ENCODE measurements at regions not wholly inside any gene's neighbourhood (a gene's known extent, or its start where the extent isn't known, plus 50 kb on each side); places are given as distances from the start of the nearest gene placed in this dataset.

GRCh38 chr17:74088285-74088933 lies 115.1 kb upstream of the RPL38 start:
- no peaks in the 10 kb centered on the region for H3K4me1 ChIP-seq
- H3K36me3 ChIP-seq: no peaks in the 10 kb centered on the region
- peaks cover 11% of the 10 kb centered on the region for H3K27me3 ChIP-seq
- H3K27ac ChIP-seq: no peak overlapping the region
- no peak overlapping the region for H3K4me3 ChIP-seq
- peaks cover 6% of the 10 kb centered on the region; the same call in 1 of the 2 replicates for H3K9me3 ChIP-seq (replicated peaks)
- DNase-seq: no peak

DNA sequence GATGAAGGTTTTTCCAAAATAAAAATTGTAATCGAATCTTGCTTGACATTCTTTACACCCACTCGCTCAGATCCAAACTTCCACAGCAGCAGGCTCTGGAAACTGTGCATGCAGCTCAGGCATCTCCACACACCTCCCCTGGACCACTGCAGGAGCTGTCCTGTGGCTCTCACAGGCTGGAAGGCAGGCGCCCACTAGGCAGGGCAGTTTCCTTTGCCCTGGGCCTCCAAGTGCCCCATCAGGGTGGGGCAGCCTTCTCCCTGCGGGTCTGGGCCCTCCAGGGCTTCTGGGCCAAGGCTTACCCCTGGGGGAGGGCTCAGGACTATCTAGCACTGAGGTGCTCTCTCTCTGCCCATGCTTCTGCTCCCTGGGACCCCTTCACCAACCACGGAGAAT lies 114.5 kb upstream of the RPL38 start:
- Histone ChIP-seq H3K4me1 (no peaks in the 10 kb centered on the region), H3K36me3 (no peaks in the 10 kb centered on the region), H3K9me3 (replicated peaks) (peaks cover 11% of the 10 kb centered on the region; the same call in 1 of the 2 replicates), H3K4me3 (no peak overlapping the region), H3K27me3 (peaks cover 12% of the 10 kb centered on the region), H3K27ac (no peak overlapping the region)
- no peak for DNase-seq

DNA sequence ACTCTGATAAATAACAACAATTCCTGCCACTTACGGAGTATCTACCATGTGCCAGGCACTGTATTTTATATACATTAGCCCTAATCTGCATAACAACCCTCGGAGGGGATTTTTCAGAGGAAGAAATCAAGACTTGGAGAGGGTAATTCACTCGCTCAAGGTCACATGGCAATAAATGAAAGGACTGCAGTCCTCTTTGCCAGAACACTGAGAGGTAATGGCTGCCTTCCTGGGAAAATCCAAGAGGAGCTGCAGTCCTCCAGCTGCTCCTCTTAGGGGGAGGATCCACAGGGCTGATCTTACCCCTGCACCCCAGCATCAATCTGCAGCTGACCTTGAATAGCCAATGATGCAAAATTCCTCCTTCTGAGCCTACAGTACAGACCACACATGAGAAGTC lies 114.1 kb upstream of the RPL38 start:
- H3K4me3 ChIP-seq: no peak overlapping the region
- H3K27me3 ChIP-seq: peaks cover 12% of the 10 kb centered on the region
- H3K27ac ChIP-seq: no peak overlapping the region
- peaks cover 11% of the 10 kb centered on the region; the same call in 1 of the 2 replicates for H3K9me3 ChIP-seq (replicated peaks)
- no peak for DNase-seq
- no peaks in the 10 kb centered on the region for H3K36me3 ChIP-seq
- no peaks in the 10 kb centered on the region for H3K4me1 ChIP-seq

DNA sequence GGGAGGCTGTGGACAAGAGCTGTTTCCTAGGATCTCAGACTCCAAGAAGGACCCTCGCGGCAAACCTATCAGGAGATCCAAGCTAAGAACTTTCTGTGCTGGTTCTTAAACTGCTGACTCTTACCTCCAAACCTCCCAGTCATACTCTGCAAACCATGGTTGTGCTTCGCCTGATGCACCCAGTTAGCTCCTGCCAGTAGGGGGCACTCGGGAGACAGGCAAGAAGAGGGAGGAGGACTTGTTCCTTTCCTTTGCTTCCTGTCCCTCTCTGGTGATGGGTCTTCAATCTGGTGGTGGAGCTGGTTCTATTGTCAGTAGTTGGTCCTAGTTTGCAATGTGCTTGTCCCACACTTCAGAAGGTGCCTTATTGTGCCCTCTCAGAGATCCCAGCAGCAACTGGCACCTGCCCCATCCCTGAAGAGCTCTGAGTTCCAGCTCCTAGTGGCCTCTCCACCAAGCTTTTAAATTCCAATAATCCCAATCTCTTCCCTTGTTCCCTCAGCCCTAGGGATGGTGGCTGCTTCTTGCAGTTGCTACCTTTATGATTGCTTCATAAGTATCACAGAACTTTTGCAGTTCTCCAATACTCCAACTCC lies 113.5 kb upstream of the RPL38 start:
- Histone ChIP-seq H3K9me3 (replicated peaks) (peaks cover 8% of the 10 kb centered on the region; the same call in 1 of the 2 replicates), H3K36me3 (no peaks in the 10 kb centered on the region), H3K27me3 (peaks cover 12% of the 10 kb centered on the region), H3K4me1 (no peaks in the 10 kb centered on the region), H3K4me3 (no peak overlapping the region), H3K27ac (no peak overlapping the region)
- peak; percentile 86 to 87 for DNase-seq

- Histone ChIP-seq H3K27me3 (peaks cover 21% of the 10 kb centered on the region), H3K27ac (no peak overlapping the region), H3K4me1 (no peaks in the 10 kb centered on the region), H3K4me3 (no peak overlapping the region), H3K36me3 (no peaks in the 10 kb centered on the region), H3K9me3 (replicated peaks) (peaks cover 6% of the 10 kb centered on the region; the same call in 1 of the 2 replicates)
- DNase-seq: no peak
These were observed 108.8 kb upstream of the RPL38 start for GRCh38 chr17:74094651-74095050.

GRCh38 chr17:74096456-74096855 lies 107.0 kb upstream of the RPL38 start:
- H3K27me3 ChIP-seq: peaks cover 32% of the 10 kb centered on the region
- no peak overlapping the region for H3K4me3 ChIP-seq
- DNase-seq: no peak
- peaks cover 6% of the 10 kb centered on the region; the same call in 1 of the 2 replicates for H3K9me3 ChIP-seq (replicated peaks)
- H3K27ac ChIP-seq: no peak overlapping the region
- H3K4me1 ChIP-seq: no peaks in the 10 kb centered on the region
- H3K36me3 ChIP-seq: no peaks in the 10 kb centered on the region

DNA sequence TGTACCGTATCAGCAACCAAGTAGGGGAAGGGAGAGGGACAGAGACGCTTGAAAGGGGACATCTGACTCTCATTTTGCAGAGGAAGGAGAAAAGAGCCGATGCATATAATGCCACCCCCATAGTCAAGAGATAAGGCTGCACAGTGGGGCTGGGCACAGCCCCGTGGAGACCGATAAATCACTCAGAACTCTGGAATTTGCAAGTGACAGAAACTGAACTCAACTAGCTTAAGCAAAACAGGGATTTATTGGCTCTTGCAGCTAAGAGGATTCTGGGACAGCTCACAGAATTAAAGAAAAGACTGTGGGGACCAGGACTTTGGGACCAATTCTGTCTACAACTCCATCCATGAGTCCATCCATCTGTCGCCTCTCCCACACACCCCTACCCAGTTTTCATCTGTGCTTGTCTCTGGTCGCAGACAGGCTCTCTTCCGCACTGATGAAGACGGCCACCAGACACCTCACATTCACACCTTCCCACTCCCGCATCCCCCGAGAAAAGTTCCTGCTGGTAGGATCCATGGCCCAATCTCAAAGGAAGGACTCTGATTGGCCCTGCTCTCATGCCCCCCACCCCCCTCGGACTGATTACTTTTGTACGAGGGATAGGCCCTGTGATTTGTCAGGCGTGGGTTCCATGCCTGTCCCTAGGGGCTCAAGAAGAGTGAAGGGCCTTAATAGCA lies 105.9 kb upstream of the RPL38 start:
- DNase-seq: no peak

GRCh38 chr17:74098136-74099024 lies 105.1 kb upstream of the RPL38 start:
- H3K9me3 ChIP-seq (replicated peaks): peaks cover 6% of the 10 kb centered on the region; the same call in 1 of the 2 replicates
- no peaks in the 10 kb centered on the region for H3K4me1 ChIP-seq
- no peaks in the 10 kb centered on the region for H3K36me3 ChIP-seq
- H3K4me3 ChIP-seq: no peak overlapping the region
- no peak overlapping the region for H3K27ac ChIP-seq
- DNase-seq: no peak
- H3K27me3 ChIP-seq: peaks cover 48% of the 10 kb centered on the region

More for the DNA sequence above, 105.9 kb upstream of the RPL38 start:
- no peaks in the 10 kb centered on the region for H3K36me3 ChIP-seq
- H3K27ac ChIP-seq: no peak overlapping the region
- H3K4me1 ChIP-seq: no peaks in the 10 kb centered on the region
- H3K9me3 ChIP-seq (replicated peaks): peaks cover 6% of the 10 kb centered on the region; the same call in 1 of the 2 replicates
- H3K4me3 ChIP-seq: no peak overlapping the region
- H3K27me3 ChIP-seq: peaks cover 40% of the 10 kb centered on the region

GRCh38 chr17:74099442-74100340 lies 103.8 kb upstream of the RPL38 start:
- H3K4me3 ChIP-seq: no peak overlapping the region
- H3K27ac ChIP-seq: no peak overlapping the region
- H3K9me3 ChIP-seq (replicated peaks): no peaks in the 10 kb centered on the region
- H3K4me1 ChIP-seq: no peaks in the 10 kb centered on the region
- H3K27me3 ChIP-seq: peaks cover 52% of the 10 kb centered on the region
- H3K36me3 ChIP-seq: no peaks in the 10 kb centered on the region
- no peak for DNase-seq

GRCh38 chr17:74104921-74105320 lies 98.6 kb upstream of the RPL38 start:
- Histone ChIP-seq H3K9me3 (replicated peaks) (no peaks in the 10 kb centered on the region), H3K27ac (no peak overlapping the region), H3K4me1 (no peaks in the 10 kb centered on the region), H3K36me3 (no peaks in the 10 kb centered on the region), H3K4me3 (no peak overlapping the region), H3K27me3 (peaks cover 35% of the 10 kb centered on the region)
- DNase-seq: no peak

DNA sequence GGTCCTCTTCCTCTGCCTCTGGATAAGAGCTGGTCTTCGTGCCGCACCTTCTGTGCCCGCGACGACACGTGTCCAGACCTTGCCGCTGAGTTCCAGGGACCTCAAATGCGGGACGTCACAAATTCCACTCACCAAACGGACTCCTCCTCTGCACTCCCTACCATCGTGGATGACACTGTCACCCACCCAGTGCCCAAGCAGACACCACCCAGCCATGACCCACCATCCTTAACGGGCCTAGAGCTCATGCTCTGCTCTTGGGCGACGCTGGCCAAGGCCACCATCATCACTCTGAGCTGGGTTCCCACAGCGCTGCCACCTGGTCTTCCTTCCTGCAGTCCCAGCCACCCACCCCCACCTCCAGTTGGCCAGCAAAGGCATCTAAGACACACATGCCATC lies 96.4 kb upstream of the RPL38 start:
- H3K4me1 ChIP-seq: no peaks in the 10 kb centered on the region
- no peak overlapping the region for H3K4me3 ChIP-seq
- H3K9me3 ChIP-seq (replicated peaks): no peaks in the 10 kb centered on the region
- H3K27ac ChIP-seq: no peak overlapping the region
- H3K36me3 ChIP-seq: no peaks in the 10 kb centered on the region
- H3K27me3 ChIP-seq: peaks cover 23% of the 10 kb centered on the region
- no peak for DNase-seq

GRCh38 chr17:74108126-74108705 lies 95.3 kb upstream of the RPL38 start:
- Histone ChIP-seq H3K9me3 (replicated peaks) (no peaks in the 10 kb centered on the region), H3K36me3 (no peaks in the 10 kb centered on the region), H3K4me1 (no peaks in the 10 kb centered on the region), H3K27ac (no peak overlapping the region), H3K27me3 (peaks cover 12% of the 10 kb centered on the region), H3K4me3 (no peak overlapping the region)
- DNase-seq: no peak

DNA sequence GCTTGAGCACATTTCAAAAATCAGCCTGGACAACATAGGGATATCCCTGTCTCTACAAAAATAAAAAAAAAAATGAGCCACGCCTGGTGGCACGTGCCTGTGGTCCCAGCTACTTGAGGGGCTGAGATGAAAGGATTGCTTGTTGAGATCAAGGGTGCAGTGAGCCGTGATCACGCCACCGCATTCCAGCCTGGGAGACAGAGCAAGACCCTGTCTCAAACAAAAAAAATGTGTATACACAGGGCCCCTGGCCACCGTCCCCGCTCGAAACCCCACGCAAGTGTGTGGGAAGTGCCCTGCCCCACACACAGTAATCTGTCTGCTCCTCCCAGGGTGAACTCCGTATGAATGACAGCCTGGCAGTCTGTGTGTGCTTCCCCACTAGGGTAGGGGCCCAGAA lies 93.0 kb upstream of the RPL38 start:
- H3K27ac ChIP-seq: no peak overlapping the region
- no peaks in the 10 kb centered on the region for H3K4me1 ChIP-seq
- no peaks in the 10 kb centered on the region for H3K36me3 ChIP-seq
- H3K27me3 ChIP-seq: peaks cover 7% of the 10 kb centered on the region; the same call in 1 of the 2 replicates
- DNase-seq: no peak
- no peak overlapping the region for H3K4me3 ChIP-seq
- H3K9me3 ChIP-seq (replicated peaks): no peaks in the 10 kb centered on the region

Measured in SJCRH30 (cell line).